Anterior cingulate cortex (tissue), 58 donors: ENCODE measurements at regions not wholly inside any gene's neighbourhood (a gene's known extent, or its start where the extent isn't known, plus 50 kb on each side); places are given as distances from the start of the nearest gene placed in this dataset.
"Not testable (repeated sequence)": the region's sequence is repeated elsewhere in the genome, so short reads cannot be mapped to it uniquely, and the experiment has no call there.

Experiments
- DNase-seq, 58 donors: peaks; one replicate each; lab custom pipeline; 2025; lab: John Stamatoyannopoulos, UW

DNA sequence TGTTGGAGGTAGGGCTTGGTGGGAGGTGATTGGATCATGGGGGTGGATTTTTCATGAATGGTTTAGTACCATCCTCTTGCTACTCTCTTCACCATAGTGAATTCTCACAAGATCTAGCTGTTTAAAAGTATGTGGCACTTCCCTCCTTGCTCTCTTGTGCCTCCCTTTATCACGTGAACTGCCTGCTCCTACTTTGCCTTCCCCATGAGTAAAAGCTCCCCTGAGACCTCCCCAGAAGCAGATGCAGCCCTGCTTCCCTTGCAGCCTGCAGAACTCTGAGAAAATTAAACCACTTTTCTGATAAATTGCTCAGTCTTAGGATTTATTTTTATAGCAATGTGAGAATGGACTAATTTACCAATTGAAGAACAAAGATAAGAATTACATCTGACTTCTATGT lies 223.1 kb downstream of the RNF144A start:
- no peak for DNase-seq

DNA sequence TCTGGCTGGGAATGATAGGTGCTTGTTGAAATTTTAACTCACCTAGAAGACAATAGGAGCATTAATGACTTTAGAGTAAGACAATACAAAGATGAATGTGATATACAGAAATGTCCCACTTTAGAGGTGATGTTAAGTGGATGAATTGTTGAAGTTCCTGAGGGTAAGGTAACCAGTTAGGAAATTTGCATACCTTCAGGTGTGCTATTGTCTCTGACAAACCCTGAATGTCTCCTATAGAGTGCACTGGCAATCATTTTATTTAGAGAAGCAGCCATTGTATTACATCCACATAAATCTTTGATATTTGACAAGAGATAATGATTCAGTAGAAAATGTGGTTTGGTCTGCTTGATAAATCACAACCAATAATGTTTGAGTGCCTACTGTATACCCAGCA lies 228.5 kb downstream of the RNF144A start:
- DNase-seq, result no peak

DNA sequence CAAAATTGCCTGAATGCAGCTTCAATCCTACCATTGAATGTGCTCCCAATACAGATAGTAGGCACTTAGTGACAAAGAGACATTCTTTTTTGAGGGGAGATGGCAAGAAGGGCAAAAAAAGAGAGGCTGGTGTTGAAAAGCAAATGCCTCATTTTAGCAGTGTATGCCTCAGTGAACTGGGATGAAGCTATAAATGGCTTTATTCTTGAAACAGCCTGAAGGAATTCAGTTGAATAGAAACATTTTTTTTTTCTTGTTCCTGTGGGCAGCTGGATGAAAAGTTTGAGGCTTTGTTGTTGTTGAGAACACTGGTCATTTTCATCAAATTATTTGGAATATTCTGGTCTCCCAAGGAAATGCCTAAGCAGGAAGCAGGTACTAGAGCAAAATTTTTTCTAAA lies 228.9 kb downstream of the RNF144A start:
- no peak for DNase-seq

DNA sequence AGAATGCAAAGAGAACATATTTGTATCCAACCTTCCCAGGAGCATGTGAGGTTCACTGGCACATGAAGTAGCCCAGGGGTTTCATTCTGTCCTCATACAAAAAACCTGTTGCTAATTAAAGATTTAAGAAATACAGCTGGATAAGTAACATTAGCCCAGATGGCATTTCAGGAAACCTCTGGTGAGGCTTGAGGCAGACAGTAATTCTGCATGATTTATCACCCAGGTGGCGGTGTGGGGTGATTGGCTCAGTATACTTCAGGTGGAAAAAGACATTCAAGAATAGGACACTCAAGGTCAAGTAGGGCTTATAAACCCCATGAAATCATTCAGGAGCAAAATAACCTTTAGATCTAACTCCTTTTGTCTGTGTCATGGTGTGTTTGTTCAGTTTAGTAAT lies 237.4 kb downstream of the RNF144A start:
- no peak for DNase-seq

DNA sequence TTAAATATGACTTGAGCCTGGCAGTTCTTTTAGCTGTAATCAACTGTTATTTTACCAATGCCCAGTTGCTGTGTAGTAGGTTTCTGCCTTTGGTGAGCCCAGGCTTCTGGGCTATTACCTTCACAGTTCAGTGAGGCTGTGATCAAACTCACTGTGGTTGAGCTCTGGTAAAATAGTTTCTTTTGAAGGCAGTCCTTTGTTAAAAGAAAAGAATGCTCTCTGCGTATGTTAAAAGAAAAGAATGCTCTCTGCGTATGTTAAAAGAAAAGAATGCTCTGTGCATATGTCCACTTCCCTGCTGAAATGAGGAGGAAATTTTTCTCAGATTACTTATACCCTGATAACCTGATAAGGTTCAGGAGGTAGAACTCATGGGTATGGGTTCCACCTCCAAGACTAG lies 244.3 kb downstream of the RNF144A start:
- DNase-seq, result no peak

DNA sequence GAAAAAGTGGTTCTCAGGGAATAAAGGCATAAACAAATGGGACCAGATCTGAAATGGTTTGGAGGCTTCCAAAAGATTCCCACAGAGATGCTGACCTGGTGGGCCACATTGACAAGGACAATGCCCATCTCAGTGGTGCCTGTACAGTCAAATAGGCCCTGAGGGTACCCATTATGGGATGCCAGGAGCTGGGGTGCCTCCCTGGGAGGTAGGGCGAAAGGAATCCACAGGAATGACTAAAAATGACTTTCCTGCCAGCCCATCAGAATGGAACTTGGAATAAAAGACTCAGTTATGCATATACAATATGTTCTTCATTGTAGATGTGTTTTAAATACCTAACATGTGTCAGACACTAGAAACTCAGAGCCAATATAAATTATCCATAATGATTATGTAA lies 248.5 kb downstream of the RNF144A start:
- DNase-seq, result no peak

DNA sequence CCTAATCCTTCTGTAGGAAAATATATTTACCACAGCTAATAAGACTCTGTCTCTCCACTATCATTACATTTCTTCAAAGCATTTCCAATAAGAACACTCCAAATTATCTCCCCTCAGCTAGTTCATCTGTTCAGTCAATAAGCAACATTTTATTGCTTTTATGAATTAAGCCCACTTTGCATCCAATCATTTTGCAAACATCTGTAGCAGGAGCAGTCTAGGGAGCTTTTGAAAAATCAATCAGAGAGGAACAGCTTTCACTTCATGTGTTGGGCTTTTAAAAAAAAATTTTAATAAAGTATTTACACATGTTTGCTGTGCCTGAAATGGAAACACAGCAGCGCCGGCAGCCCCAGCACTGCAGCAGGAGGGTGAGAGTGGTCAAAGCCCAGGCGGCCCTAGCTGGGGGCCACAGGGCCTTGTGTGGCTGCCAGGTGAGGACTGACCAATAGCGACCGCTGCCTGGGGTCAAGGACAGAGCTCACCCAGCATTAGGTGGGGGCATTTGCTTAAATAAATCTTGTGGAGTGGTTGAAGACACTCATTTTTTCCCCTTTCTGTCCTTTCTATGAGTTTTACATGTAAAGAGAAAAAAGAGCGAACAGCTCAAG lies 250.7 kb downstream of the RNF144A start:
- DNase-seq, result no peak

DNA sequence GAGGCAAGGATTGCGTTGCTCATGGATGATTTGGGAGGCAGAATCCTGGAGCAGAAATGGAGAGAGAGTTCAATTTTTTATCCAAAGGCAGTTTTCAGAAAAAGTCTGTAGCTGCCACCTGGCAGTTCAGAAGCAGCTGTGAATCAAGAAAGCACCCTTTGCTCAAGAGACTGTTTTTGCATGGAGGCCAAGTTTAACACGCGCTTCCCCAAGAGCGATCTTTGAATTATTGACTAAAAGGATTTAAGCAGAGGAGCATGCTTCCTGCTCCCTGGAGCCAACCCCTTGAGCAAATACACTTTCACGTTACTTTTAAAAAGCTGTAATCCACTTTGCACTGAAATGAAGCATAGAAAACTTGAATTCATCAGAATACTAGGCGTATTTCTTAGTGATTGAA lies 252.4 kb downstream of the RNF144A start:
- DNase-seq, result peak in 2 of 58 donors; percentile 1 to 4

DNA sequence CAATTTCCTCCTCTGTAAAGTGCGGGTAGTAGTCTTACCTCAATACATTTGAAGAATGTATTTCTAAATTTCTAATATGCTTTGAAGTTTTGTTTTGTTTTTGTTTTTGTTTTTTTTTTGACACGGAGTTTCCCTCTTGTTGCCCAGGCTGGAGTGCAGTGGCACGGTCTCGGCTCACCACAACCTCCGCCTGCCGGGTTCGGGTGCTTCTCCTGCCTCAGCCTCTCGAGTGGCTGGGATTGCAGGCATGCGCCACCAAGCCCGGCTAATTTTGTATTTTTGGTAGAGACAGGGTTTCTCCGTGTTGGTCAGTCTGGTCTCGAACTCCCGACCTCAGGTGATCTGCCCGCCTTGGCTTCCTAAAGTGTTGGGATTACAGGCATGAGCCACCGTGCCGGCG lies 261.8 kb downstream of the RNF144A start:
- not testable (repeated sequence) for DNase-seq

DNA sequence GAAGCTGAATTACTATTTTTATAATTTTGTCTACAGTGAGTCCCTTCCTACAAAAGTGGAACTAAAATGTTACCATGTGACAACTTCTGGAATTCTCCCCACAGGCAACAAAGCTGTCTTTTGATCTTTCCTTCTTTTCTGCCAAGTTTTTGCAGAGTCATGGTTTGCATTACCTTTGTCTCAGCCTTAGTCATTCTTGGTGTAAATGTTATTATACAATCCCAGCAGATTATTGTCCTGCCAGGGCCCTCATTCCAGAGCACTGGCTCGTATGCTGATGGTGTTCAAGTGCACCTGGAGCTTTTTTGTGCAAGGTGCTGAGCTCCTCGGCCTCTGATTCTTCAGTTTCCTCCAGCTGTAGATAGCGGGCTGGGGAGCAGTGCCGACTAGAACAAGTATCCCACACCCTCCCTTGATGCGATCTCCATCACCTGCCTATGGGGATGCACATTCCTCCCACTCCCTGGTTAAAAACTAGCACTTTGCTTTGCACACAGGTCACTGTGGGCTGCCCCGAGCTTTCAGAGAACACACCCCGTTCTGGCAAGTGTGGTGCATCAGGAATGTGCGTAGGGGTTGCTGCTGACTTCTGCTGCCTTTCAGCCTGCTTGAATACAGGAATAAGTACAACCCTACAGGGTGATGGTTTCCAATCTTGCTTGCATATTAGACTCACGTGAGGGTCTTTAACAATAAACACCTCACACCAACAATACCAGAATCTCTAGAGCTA lies 263.6 kb downstream of the RNF144A start:
- DNase-seq, result no peak

DNA sequence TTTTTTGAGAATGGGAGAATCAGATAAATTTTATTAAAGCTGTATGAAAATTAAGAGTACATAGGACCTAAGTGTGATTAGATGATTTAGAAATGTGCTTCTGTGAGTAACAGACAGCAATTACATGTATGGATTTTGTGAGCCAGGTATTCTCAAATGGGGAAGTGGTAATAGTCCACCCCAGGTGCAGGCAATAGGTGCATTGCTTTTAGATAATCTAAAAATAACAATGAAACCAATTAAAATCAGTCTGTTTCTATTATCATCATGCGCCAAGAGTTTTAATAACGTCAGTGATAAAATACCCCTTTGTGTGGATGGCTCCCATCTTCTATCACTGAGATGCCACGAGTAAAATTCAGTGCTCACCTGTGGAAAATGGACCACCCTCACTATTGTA lies 265.3 kb downstream of the RNF144A start:
- DNase-seq, result no peak

DNA sequence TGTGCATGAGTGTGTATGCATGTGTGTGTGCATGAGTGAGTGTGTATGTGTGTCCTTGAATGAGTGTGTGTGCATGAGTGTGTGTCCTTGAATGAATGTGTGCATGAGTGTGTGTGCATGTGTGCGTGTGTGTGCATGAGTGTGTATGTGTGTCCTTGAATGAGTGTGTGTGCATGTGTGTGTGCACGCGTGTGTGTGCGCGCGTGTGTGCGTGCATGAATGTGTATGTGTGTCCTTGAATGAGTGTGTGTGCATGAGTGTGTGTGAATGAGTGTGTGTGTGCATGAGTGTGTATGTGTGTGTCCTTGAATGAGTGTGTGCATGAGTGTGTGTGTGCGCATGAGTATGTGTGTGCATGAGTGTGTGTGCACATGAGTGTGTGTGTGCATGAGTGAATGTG lies 271.9 kb downstream of the RNF144A start:
- no peak for DNase-seq

DNA sequence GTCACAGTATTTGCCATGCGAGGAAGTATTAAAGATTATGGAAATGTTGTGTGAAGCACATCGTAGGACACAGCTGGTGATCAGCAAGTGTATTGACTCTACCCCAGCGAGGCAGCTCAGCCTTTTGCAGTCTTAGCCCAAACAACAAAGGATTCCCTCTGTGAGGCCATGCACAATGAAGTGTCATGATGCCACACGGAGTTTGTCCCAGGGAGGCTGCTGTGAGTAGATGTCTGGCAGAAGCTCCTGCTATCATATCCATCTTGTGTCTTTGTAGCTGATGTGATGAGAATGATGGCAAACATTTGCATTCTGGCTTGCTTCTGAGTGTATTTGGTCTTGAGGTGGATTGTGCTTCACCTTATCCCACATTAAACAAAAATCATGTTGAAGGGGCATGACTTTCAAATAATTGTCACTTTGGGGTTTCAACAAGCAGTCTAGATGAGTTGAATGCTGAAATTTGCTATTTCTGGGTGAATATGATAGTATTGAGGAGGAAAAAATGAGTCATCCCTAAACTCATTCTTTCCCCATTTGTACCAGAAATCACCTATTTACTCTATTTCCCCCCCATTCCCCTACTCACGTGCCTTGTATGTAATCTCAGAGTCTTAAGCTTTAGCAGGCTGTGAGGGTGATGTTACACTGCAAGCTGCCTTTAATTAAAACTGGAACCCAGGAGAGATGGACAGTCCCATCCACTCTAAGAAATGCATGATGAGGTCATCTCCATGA lies 273.5 kb downstream of the RNF144A start:
- DNase-seq, result no peak

DNA sequence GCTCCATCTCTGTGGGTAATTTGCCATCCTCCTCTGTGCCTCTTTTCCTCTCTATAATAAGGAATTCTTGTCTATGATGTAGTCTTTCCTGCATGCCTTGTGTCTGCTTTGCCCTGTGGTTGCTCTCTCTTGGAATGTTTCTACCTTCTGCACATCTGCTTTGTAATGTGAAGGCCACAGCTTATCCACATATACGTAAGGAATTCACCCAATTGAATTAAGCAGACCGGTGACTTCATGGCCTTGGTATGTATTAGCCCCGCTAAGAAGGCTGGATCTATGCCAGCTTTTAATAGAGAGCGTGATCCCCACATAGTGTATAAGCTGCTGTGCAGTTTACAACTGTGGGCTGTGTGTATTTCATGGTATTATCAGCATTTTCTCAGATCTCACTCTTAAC lies 274.7 kb downstream of the RNF144A start:
- no peak for DNase-seq

DNA sequence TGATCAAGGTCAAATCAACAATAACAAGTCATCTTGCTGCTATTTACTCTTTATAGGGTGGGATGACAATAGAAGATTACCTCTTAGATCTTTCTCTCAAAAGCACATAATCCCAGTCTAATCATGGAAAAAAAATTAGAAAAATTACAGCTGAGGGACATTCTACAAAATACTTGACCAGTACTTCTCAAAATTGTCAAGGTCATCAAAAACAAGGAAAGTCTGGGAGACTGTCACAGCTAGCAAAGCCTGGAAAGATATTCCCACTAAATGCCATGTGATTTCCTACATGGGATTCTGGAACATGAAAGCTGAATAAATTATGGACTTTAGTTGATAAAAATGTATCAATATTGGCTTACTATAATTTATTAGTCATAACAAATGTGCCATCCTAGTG lies 276.2 kb downstream of the RNF144A start:
- DNase-seq, result no peak

DNA sequence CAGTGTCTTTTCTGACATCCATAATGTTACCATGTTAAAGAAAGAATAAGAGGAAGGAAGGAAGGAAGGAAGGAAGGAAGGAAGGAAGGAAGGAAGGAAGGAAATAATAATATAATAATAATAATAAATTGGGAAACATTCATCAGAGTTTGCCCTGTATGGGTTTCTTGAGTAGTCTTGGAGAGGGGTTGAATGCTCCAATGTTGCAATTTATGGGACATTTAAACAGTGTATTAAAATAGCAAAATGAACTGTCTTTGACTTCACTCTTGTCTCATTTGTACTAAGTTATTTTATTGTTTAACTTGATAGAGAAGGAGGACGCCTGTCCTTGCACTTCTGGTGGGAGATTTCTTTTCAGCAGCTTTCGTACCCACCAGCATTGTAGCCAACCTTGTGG lies 277.7 kb downstream of the RNF144A start:
- no peak for DNase-seq

DNA sequence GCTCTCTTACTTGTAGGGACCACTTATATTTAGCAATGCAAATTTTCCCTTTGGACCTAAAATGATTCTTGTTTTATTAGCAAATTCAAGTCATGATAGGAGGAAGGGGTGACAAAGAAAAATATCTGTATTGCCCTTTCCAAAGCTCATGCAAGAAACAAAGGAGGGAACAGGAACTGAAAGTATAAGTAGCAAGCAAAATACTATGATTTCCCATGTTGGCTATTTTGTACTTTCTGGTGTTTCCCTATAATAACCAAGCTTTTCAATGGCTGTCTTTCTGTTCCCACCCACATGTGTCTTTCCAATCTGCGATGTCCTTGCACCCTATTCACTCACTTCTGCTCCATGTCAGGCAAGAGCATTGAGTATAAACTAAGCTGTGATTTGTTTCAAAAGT lies 279.7 kb downstream of the RNF144A start:
- no peak for DNase-seq

DNA sequence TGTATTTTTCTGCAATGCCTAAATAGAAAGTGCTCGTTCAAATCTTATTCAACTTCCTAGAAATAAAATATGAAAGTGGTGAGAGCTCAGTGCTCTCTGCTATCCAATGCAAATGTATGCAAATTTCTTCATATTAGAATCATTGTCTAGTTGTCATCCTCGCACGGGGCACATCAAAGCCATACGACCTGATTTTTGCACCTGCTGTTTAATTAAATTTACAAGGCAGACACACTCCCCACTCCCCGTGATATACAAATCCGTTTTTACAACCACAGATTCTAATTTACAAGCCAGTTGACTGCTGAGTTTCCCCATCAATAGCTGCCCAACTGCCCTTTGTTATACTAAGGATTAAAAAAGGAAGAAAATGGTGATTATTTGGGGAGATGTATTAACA lies 284.6 kb downstream of the RNF144A start:
- DNase-seq, result no peak

DNA sequence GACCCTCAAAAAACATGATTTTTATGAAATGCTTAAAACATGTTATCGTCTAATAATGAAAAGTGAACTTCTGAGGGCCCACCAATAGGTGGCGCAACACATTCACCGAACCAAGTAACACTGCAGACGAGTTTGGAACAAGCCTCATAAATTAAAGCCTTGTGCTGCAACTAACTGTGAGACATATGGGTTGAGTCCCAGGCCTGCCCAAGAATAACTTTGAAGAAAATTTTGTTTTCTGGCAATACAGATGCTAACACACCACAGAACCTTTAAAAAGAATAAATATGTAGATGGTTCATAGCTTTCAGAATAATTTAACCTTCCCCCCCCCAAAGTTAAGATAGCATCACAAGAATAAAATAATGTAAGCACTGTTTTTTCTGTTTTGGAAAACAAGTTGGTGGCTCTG lies 285.9 kb downstream of the RNF144A start:
- peak in 45 of 58 donors; percentile 1 to 73 (median 23) for DNase-seq

DNA sequence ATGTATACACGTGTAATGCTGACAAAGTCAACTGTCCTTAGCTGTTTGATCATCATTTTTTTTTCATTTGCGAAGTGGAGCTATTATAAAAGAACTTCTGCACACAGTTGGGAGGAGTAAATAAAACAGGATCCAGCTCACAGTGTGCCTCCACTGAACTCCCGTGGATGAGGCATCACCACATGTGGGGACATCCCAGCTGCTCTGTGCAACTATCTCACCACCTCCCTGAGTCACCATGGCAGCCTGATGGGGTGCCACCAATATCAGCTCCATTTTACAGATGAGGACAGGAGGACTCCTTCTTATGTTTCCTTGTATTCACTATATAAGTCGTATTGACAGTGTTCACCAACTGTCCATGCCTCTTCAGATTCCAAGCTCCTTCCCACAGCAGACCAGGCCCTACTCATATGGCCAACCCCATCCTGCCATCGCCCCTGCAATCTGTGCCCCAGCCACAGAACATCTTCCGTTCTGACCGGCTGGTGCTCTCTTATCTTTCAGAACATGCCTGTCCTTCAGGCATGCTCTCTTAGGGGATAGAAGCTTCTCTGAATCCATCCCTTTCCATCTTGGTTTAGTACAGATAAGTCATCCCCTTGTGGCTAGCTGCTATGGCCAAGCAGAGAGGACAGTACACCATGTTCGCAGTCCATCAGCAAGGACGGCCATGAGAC lies 288.1 kb downstream of the RNF144A start:
- DNase-seq, result no peak

DNA sequence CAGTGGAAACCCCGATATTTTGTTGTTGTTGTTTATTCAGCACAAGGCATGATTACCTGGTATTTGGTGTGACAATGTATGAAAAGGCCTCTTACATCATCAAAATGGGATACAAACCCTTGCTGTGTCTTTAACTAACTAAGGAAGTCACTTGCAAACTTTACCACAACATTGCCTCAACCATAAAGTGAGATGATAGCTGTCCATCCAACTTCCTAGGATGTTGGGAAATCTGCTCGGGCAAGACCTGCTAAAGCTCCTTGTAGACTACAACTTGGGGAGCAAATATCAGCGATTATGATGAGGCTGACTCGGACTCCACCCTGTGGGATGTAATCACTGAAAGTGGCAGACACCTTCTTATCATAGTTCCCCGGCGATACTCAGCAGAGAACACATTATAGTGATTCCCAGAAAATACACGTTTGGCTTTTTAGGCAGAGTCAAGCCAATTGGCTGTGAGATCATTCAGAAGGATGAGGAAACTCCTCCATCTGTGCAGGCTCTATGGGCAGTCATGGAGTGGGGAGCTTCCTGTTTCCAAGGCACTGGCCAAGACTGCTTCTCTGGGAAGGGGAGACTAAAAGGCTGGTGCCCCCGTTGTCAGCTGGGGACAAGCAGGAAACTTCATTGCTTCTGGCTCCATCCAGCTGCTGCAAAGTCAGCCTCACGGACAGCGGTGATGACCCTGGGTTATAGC lies 289.0 kb downstream of the RNF144A start:
- no peak for DNase-seq
